Stimulated activated naive B cell treated with anti-CD40 and anti-IgM and Interleukin-4, amounts not matched to agents 10 μg/mL and 1 μg/mL and 100 μg/mL, for 72 hours (primary cell): ENCODE measurements at regions not wholly inside any gene's neighbourhood (a gene's known extent, or its start where the extent isn't known, plus 50 kb on each side); places are given as distances from the start of the nearest gene placed in this dataset.
"Not testable (repeated sequence)": the region's sequence is repeated elsewhere in the genome, so short reads cannot be mapped to it uniquely, and the experiment has no call there.

ENCODE experiments used
- ATAC-seq, 2 donors: fragments of 150-1000 bp; cut with Tn5 transposase; replicated peaks; 2 replicates each; pipeline ENCODE4 v1.10.0; 2021; ENCODE audit warnings: moderate library complexity in 1 of 2
- DNase-seq: peaks from one replicate; pipeline ENCODE4 v3.0.0; 2021
- H3K27ac Mint-ChIP-seq: one replicate; pipeline ENCODE4 v1.8.0; 2022; ENCODE audit warnings: mild to moderate bottlenecking, mixed read lengths
- H3K27me3 Mint-ChIP-seq, 2 donors: one replicate each; pipeline ENCODE4 v1.8.0; 2022; ENCODE audit warnings: mixed read lengths in 2 of 2
- H3K36me3 Mint-ChIP-seq, 2 donors: one replicate each; pipeline ENCODE4 v1.8.0; 2022; ENCODE audit warnings: mixed read lengths in 2 of 2, mild to moderate bottlenecking in 1 of 2
- H3K4me1 Mint-ChIP-seq, 2 donors: one replicate each; pipeline ENCODE4 v1.8.0; 2022; ENCODE audit warnings: mixed read lengths in 2 of 2, mild to moderate bottlenecking in 1 of 2
- H3K4me3 Mint-ChIP-seq, 2 donors: one replicate each; pipeline ENCODE4 v1.8.0; 2022; ENCODE audit warnings: mild to moderate bottlenecking in 2 of 2, mixed read lengths in 2 of 2, moderate library complexity in 1 of 2
- H3K9me3 Mint-ChIP-seq, 2 donors: one replicate each; pipeline ENCODE4 v1.8.0; 2022; ENCODE audit warnings: mixed read lengths in 2 of 2, mild to moderate bottlenecking in 1 of 2

DNA sequence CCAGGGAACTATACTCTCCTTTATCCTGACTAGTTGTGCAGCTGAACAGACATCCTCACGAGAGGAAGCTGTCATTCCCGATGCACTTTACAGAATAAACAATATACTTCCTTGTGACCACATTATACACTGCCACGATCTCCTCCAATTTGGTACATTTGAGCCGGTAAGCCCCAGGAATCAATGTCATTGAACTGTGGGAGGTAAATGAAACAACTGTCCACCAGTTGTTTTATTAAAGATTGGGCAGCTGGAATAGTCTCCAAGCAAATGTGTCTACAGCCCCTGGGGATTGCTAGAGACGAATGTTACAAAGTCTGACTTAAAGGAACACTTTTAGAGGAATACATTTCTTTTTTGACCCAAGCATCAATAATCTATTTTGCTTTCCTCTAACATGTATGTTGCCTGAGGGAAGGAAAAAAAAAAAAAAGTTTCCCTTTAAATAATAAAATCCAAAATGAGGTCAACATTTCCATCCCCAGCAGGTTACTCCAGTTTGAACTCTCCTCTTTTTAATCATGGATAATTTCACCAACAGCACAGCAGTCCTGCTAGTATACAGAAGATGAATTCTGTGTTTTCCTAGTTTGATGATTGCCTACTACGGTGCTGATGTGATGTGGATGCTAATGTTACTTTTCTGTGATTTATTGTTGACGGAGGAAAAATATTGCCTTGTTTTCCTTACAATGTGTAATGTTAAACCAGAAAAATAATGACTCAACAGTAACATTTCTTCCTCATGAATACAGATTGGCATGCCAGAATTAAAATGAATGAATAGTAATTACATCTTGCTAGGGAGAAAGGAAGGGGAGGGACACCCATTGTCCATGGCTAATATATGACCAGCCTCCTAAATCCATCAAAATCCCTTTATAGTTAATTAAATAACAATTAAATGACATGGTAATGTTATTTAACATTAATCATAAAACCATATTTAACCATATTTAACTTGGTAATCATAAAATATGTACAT, 360.9 kb downstream of the NEBL start:
- Mint-ChIP-seq H3K27me3 (no peaks in the 10 kb centered on the region), H3K4me1 (no peaks in the 10 kb centered on the region), H3K4me3 (no peak overlapping the region), H3K9me3 (peaks cover 0 to 3% of the 10 kb centered on the region in 2 donors), H3K36me3 (no peaks in the 10 kb centered on the region), H3K27ac (no peak overlapping the region)
- ATAC-seq (no peak), DNase-seq (no peak)

- DNase-seq, H3K4me1 Mint-ChIP-seq, H3K36me3 Mint-ChIP-seq, H3K27ac Mint-ChIP-seq, H3K27me3 Mint-ChIP-seq, H3K4me3 Mint-ChIP-seq, ATAC-seq: not testable (repeated sequence)
- H3K9me3 Mint-ChIP-seq: peaks cover 4 to 13% of the 10 kb centered on the region in 2 donors
Observed at GRCh38 chr10:20531241-20531883, 365.7 kb downstream of the NEBL start.

GRCh38 chr10:20521186-20521585, 375.9 kb downstream of the NEBL start:
- ATAC-seq: no peak

GRCh38 chr10:20515654-20516053, 381.5 kb downstream of the NEBL start:
- H3K9me3 Mint-ChIP-seq: peaks cover under 1 to 3% of the 10 kb centered on the region in 2 donors
- DNase-seq: no peak
- no peak overlapping the region for H3K27ac Mint-ChIP-seq
- no peak overlapping the region for H3K4me3 Mint-ChIP-seq
- no peak for ATAC-seq
- H3K27me3 Mint-ChIP-seq: no peaks in the 10 kb centered on the region
- H3K4me1 Mint-ChIP-seq: no peaks in the 10 kb centered on the region
- H3K36me3 Mint-ChIP-seq: no peaks in the 10 kb centered on the region

More at GRCh38 chr10:20521186-20521585, 375.9 kb downstream of the NEBL start:
- Mint-ChIP-seq H3K9me3 (peaks cover 6 to 9% of the 10 kb centered on the region in 2 donors), H3K4me3 (no peak overlapping the region), H3K4me1 (no peaks in the 10 kb centered on the region), H3K27ac (no peak overlapping the region), H3K36me3 (no peaks in the 10 kb centered on the region), H3K27me3 (no peaks in the 10 kb centered on the region)
- DNase-seq: no peak

DNA sequence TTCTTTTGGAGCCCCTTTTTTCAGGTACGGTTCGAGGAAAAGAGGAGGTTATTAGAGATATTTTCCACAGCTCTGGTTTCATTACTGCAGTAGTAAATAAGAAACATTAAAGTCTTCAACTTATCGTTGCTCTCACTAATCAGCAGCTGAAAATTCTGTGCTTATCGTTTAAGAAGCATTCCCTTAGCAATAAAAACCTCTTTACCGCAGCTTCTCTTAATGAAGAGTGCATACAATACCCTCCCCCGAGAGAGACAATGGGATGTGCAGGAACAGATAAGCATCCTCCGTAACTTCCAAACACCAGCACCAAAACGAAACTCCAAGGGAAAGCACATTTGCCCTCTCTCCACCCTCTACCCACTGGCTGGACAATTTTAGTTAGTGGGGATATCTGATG, 384.5 kb downstream of the NEBL start:
- no peak for ATAC-seq
- Mint-ChIP-seq H3K27ac (no peak overlapping the region), H3K4me1 (no peaks in the 10 kb centered on the region), H3K36me3 (no peaks in the 10 kb centered on the region), H3K4me3 (no peak overlapping the region), H3K9me3 (peaks cover 5 to 6% of the 10 kb centered on the region in 2 donors), H3K27me3 (no peaks in the 10 kb centered on the region)
- no peak for DNase-seq

DNA sequence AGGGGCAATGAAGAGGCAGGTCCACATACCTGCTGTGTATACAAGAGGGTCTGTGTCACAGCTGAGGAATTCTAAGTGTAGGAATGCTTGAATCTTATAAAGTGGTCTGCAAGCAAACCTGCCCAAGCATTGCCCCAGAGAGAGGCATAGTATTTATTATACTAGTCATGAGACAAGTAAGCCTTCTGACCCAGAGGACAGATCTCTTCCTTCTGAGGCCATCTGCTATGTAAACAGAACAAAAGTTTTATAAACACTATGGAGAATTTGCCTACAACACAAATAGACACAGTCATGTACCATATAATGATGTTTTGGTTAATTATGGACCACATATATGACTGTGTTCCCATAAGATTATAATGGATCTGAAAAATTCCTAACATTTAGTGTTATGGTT, 388.2 kb downstream of the NEBL start:
- Mint-ChIP-seq H3K27me3 (no peaks in the 10 kb centered on the region), H3K9me3 (peaks cover 8% of the 10 kb centered on the region in 2 donors), H3K4me1 (no peaks in the 10 kb centered on the region), H3K27ac (no peak overlapping the region), H3K4me3 (no peak overlapping the region), H3K36me3 (no peaks in the 10 kb centered on the region)
- DNase-seq: no peak
- no peak for ATAC-seq

- Mint-ChIP-seq H3K4me1 (no peaks in the 10 kb centered on the region), H3K9me3 (peaks cover 9% of the 10 kb centered on the region in 2 donors), H3K27ac (no peak overlapping the region), H3K27me3 (no peaks in the 10 kb centered on the region), H3K36me3 (no peaks in the 10 kb centered on the region), H3K4me3 (no peak overlapping the region)
- ATAC-seq: no peak
- no peak for DNase-seq
Observed at GRCh38 chr10:20502903-20503585, 394.1 kb downstream of the NEBL start.

DNA sequence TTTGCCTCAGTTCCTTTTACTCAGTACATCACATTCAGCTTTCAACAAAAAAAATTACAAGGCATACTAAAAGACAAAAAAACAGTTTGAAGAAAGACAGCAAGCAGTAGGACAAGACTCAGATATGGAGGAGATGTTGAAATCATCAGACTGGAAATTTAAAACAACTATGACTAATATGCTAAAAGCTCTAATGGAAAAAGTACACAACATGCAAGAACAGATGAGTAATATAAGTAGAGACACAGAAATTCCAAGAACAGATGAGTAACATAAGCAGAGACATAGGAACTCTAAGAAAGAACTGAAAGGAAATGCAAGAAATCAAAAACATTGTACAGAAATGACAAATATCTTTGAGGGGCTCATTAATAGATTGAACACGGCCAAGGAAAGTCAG, 402.6 kb downstream of the NEBL start:
- Mint-ChIP-seq H3K4me3 (no peak overlapping the region), H3K9me3 (peaks cover 19 to 26% of the 10 kb centered on the region in 2 donors), H3K36me3 (no peaks in the 10 kb centered on the region), H3K27ac (no peak overlapping the region), H3K27me3 (no peaks in the 10 kb centered on the region), H3K4me1 (no peaks in the 10 kb centered on the region)
- ATAC-seq (peak in 1 of 2 donors; percentile 38), DNase-seq (no peak)

- no peaks in the 10 kb centered on the region for H3K27me3 Mint-ChIP-seq
- no peak for DNase-seq
- no peak overlapping the region for H3K4me3 Mint-ChIP-seq
- peaks cover 14 to 17% of the 10 kb centered on the region in 2 donors for H3K9me3 Mint-ChIP-seq
- no peak overlapping the region for H3K27ac Mint-ChIP-seq
- no peak for ATAC-seq
- H3K4me1 Mint-ChIP-seq: no peaks in the 10 kb centered on the region
- H3K36me3 Mint-ChIP-seq: no peaks in the 10 kb centered on the region
Observed at GRCh38 chr10:20492447-20492846, 404.7 kb downstream of the NEBL start.

GRCh38 chr10:20489961-20490360, 407.1 kb downstream of the NEBL start:
- Mint-ChIP-seq H3K4me1 (no peaks in the 10 kb centered on the region), H3K27ac (no peak overlapping the region), H3K27me3 (no peaks in the 10 kb centered on the region), H3K4me3 (no peak overlapping the region), H3K9me3 (peaks cover 12 to 14% of the 10 kb centered on the region in 2 donors), H3K36me3 (no peaks in the 10 kb centered on the region)
- no peak for ATAC-seq
- DNase-seq: no peak

GRCh38 chr10:20486791-20487190, 410.3 kb downstream of the NEBL start:
- H3K27me3 Mint-ChIP-seq: no peaks in the 10 kb centered on the region
- no peak overlapping the region for H3K4me3 Mint-ChIP-seq
- DNase-seq (no peak), ATAC-seq (no peak)
- no peaks in the 10 kb centered on the region for H3K4me1 Mint-ChIP-seq
- peaks cover 2% of the 10 kb centered on the region in 2 donors for H3K9me3 Mint-ChIP-seq
- no peak overlapping the region for H3K27ac Mint-ChIP-seq
- no peaks in the 10 kb centered on the region for H3K36me3 Mint-ChIP-seq

DNA sequence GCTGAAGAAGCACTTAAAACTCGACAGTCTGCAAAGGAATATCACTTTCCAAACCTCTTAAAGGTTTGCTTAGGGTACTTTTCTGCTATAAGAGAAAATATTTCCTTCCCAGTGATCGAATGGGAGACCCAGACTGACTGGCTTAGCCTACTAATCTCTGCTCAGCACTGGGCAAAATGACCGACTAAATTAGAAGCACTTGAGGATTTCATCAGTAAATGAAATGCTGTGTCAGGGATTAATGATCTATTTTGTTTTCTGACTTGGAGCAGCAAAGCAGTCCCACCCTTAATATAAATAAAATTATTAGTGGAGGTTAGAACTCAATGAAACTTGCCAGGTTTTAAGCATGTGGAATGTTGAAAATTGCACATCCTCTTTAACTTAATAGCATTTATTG, 411.6 kb downstream of the NEBL start:
- no peaks in the 10 kb centered on the region for H3K27me3 Mint-ChIP-seq
- peaks cover 6% of the 10 kb centered on the region in 2 donors for H3K9me3 Mint-ChIP-seq
- no peak for ATAC-seq
- no peak overlapping the region for H3K4me3 Mint-ChIP-seq
- no peak overlapping the region for H3K27ac Mint-ChIP-seq
- DNase-seq: no peak
- H3K4me1 Mint-ChIP-seq: no peaks in the 10 kb centered on the region
- no peaks in the 10 kb centered on the region for H3K36me3 Mint-ChIP-seq

GRCh38 chr10:20481054-20481453, 416.1 kb downstream of the NEBL start:
- Mint-ChIP-seq H3K4me1 (no peaks in the 10 kb centered on the region), H3K27ac (no peak overlapping the region), H3K36me3 (no peaks in the 10 kb centered on the region), H3K9me3 (peaks cover 6 to 10% of the 10 kb centered on the region in 2 donors), H3K27me3 (no peaks in the 10 kb centered on the region), H3K4me3 (no peak overlapping the region)
- ATAC-seq (no peak), DNase-seq (no peak)

GRCh38 chr10:20480575-20480974, 416.5 kb downstream of the NEBL start:
- not testable (repeated sequence) for ATAC-seq, H3K9me3 Mint-ChIP-seq, H3K4me1 Mint-ChIP-seq, H3K27me3 Mint-ChIP-seq, H3K36me3 Mint-ChIP-seq, H3K4me3 Mint-ChIP-seq, H3K27ac Mint-ChIP-seq, DNase-seq
